ENCODE measurements at regions not wholly inside any gene's neighbourhood (a gene's known extent, or its start where the extent isn't known, plus 50 kb on each side); places are given as distances from the start of the nearest gene placed in this dataset.
"Not testable (repeated sequence)": the region's sequence is repeated elsewhere in the genome, so short reads cannot be mapped to it uniquely, and the experiment has no call there.

DNA sequence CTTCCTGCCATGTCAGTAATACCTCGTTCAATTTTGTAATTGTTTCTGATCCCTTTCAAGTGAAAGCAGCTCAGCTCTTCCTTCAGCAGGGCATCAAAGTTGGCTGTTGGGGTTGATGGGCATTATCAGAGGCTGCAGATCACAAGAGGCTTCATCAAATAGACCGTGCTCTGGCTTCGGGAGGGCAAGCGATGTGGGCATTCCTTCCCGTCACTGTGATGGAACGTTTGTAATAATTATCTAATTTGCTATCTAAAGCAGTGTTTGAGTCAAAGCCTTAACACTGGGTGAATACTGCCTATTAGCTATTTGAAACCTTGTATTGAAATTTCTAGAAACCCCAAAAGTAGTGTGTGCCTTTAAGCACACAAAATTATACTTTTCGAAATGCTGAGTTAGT, 170.1 kb downstream of the OTUD1 start:
- Histone ChIP-seq H3K36me3 (ENCODE audit: control insufficient read depth, insufficient read depth, low read length) (no peaks in the 10 kb centered on the region), H3K27me3 (ENCODE audit: control insufficient read depth, insufficient read depth, low read length) (no peaks in the 10 kb centered on the region), H3K9me3 (ENCODE audit: control insufficient read depth, insufficient read depth, low read length) (no peaks in the 10 kb centered on the region), H3K4me1 (ENCODE audit: control insufficient read depth, insufficient read depth, low read length) (no peaks in the 10 kb centered on the region), H3K4me3 (ENCODE audit: low read depth, low read length) (no peak overlapping the region), H3K9ac (ENCODE audit: low read depth, low read length) (no peak overlapping the region)

GRCh38 chr10:23610626-23611307, 171.9 kb downstream of the OTUD1 start:
- Histone ChIP-seq H3K4me3 (ENCODE audit: low read depth, low read length) (no peak overlapping the region), H3K9ac (ENCODE audit: low read depth, low read length) (no peak overlapping the region), H3K4me1 (ENCODE audit: control insufficient read depth, insufficient read depth, low read length) (no peaks in the 10 kb centered on the region), H3K36me3 (ENCODE audit: control insufficient read depth, insufficient read depth, low read length) (no peaks in the 10 kb centered on the region), H3K9me3 (ENCODE audit: control insufficient read depth, insufficient read depth, low read length) (no peaks in the 10 kb centered on the region), H3K27me3 (ENCODE audit: control insufficient read depth, insufficient read depth, low read length) (no peaks in the 10 kb centered on the region)

DNA sequence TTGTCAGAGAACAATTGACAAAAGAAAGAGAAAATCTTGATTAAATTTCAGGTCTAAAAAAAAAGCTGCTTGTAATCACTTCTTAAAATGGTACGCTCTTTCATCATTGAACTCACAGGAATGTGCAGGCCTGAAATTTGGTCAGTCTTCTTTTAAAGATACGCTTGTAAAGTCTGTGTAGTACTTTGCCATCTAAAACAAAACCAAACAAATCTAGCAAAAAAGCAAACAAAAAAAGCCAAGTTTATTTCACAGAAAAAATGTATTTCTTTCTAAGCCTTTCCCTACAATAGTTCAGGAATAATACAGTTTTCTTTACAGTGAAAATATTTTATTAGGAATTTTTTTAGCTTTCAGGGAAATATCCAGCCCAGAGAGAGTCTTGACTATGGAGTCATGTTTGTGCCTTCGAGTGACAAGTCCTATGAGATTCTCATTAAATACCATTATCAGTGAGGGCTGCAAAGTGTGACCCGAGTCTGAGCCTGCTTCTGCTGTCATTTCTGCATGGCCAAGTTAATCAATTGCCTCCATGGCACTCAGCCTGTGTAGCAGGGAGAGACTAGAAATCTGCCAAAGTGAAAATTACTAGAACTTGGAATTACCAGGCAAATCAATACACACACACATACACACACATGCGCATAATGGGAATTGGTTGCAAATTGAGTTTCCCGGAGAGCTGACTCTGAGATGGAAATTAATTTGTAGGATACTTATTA, 172.6 kb downstream of the OTUD1 start:
- Histone ChIP-seq H3K4me3 (ENCODE audit: low read depth, low read length) (no peak overlapping the region), H3K27me3 (ENCODE audit: control insufficient read depth, insufficient read depth, low read length) (no peaks in the 10 kb centered on the region), H3K4me1 (ENCODE audit: control insufficient read depth, insufficient read depth, low read length) (no peaks in the 10 kb centered on the region), H3K9ac (ENCODE audit: low read depth, low read length) (no peak overlapping the region), H3K36me3 (ENCODE audit: control insufficient read depth, insufficient read depth, low read length) (no peaks in the 10 kb centered on the region), H3K9me3 (ENCODE audit: control insufficient read depth, insufficient read depth, low read length) (no peaks in the 10 kb centered on the region)

- Histone ChIP-seq H3K9ac (ENCODE audit: low read depth, low read length) (no peak overlapping the region), H3K27me3 (ENCODE audit: control insufficient read depth, insufficient read depth, low read length) (no peaks in the 10 kb centered on the region), H3K9me3 (ENCODE audit: control insufficient read depth, insufficient read depth, low read length) (no peaks in the 10 kb centered on the region), H3K4me3 (ENCODE audit: low read depth, low read length) (no peak overlapping the region), H3K4me1 (ENCODE audit: control insufficient read depth, insufficient read depth, low read length) (no peaks in the 10 kb centered on the region), H3K36me3 (ENCODE audit: control insufficient read depth, insufficient read depth, low read length) (no peaks in the 10 kb centered on the region)
Measured at GRCh38 chr10:23613900-23614299, 175.0 kb downstream of the OTUD1 start.

- Histone ChIP-seq H3K4me1 (ENCODE audit: control insufficient read depth, insufficient read depth, low read length) (no peaks in the 10 kb centered on the region), H3K36me3 (ENCODE audit: control insufficient read depth, insufficient read depth, low read length) (no peaks in the 10 kb centered on the region), H3K27me3 (ENCODE audit: control insufficient read depth, insufficient read depth, low read length) (no peaks in the 10 kb centered on the region), H3K9me3 (ENCODE audit: control insufficient read depth, insufficient read depth, low read length) (no peaks in the 10 kb centered on the region), H3K9ac (ENCODE audit: low read depth, low read length) (no peak overlapping the region), H3K4me3 (ENCODE audit: low read depth, low read length) (no peak overlapping the region)
Measured at GRCh38 chr10:23614483-23614882, 175.6 kb downstream of the OTUD1 start.

GRCh38 chr10:23630376-23630775, 191.5 kb downstream of the OTUD1 start:
- Histone ChIP-seq H3K36me3 (ENCODE audit: control insufficient read depth, insufficient read depth, low read length) (no peaks in the 10 kb centered on the region), H3K9me3 (ENCODE audit: control insufficient read depth, insufficient read depth, low read length) (no peaks in the 10 kb centered on the region), H3K27me3 (ENCODE audit: control insufficient read depth, insufficient read depth, low read length) (no peaks in the 10 kb centered on the region), H3K4me1 (ENCODE audit: control insufficient read depth, insufficient read depth, low read length) (no peaks in the 10 kb centered on the region), H3K9ac (ENCODE audit: low read depth, low read length) (no peak overlapping the region), H3K4me3 (ENCODE audit: low read depth, low read length) (no peak overlapping the region)

GRCh38 chr10:23630885-23631284, 192.0 kb downstream of the OTUD1 start:
- Histone ChIP-seq H3K9ac (ENCODE audit: low read depth, low read length) (no peak overlapping the region), H3K4me3 (ENCODE audit: low read depth, low read length) (no peak overlapping the region), H3K27me3 (ENCODE audit: control insufficient read depth, insufficient read depth, low read length) (no peaks in the 10 kb centered on the region), H3K4me1 (ENCODE audit: control insufficient read depth, insufficient read depth, low read length) (no peaks in the 10 kb centered on the region), H3K36me3 (ENCODE audit: control insufficient read depth, insufficient read depth, low read length) (no peaks in the 10 kb centered on the region), H3K9me3 (ENCODE audit: control insufficient read depth, insufficient read depth, low read length) (no peaks in the 10 kb centered on the region)

DNA sequence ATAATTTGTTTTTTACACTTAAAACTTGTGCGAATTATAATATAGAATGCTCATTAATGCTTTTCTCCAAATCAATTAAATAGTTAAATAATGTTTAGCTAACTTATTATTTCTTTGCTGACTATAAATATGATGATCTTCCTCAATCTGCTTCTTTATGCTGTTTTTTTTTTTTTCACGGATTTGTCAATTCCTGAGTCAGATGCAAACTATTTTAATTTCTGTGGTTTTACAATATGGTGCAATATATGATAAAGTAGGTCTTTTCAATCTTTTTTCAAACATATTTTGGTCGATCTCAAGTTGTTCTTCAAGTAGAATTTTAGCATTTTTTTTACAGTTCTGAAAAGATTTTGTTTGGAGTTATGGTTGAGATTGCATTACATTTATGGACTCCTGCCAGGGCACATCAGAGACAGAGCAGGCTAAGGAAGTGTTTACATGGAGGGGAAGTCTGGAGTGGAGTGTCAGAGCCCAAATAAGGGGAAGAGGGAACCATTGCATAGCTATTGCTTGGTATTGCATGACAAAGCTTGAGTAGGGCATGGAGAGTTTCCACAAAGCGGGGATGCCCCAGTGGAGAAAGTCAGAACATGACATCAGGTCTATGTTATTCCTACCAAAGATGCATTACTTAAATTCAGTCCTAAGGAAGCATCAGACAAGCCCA, 204.4 kb downstream of the OTUD1 start:
- H3K36me3 ChIP-seq (ENCODE audit: control insufficient read depth, insufficient read depth, low read length): no peaks in the 10 kb centered on the region
- no peaks in the 10 kb centered on the region for H3K4me1 ChIP-seq (ENCODE audit: control insufficient read depth, insufficient read depth, low read length)
- no peaks in the 10 kb centered on the region for H3K27me3 ChIP-seq (ENCODE audit: control insufficient read depth, insufficient read depth, low read length)
- no peak overlapping the region for H3K9ac ChIP-seq (ENCODE audit: low read depth, low read length)
- H3K4me3 ChIP-seq (ENCODE audit: low read depth, low read length): no peak overlapping the region
- no peaks in the 10 kb centered on the region for H3K9me3 ChIP-seq (ENCODE audit: control insufficient read depth, insufficient read depth, low read length)

DNA sequence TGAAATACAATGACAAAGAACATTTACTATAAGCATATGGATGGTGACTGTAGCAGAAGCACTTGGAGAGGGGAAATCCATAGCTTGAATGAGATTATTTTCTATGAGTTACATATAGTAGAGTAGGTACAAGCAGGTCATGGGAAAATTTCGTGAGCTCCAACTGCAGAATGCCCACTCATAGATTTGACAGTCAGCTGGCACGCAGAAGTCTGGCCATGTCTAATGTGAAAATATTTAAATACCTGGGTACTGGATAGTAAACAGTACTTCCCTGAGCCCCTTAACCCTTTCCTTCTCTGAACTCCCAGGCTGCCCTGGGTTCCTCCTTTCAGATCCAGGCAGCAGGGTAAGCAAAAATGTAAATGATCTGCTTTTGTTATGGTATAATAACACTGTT, 209.7 kb downstream of the OTUD1 start:
- H3K4me1 ChIP-seq (ENCODE audit: control insufficient read depth, insufficient read depth, low read length): no peaks in the 10 kb centered on the region

GRCh38 chr10:23656735-23657134, 217.9 kb downstream of the OTUD1 start:
- Histone ChIP-seq H3K9ac (ENCODE audit: low read depth, low read length) (no peak overlapping the region), H3K4me1 (ENCODE audit: control insufficient read depth, insufficient read depth, low read length) (peaks cover 2% of the 10 kb centered on the region), H3K9me3 (ENCODE audit: control insufficient read depth, insufficient read depth, low read length) (no peaks in the 10 kb centered on the region), H3K27me3 (ENCODE audit: control insufficient read depth, insufficient read depth, low read length) (no peaks in the 10 kb centered on the region), H3K36me3 (ENCODE audit: control insufficient read depth, insufficient read depth, low read length) (no peaks in the 10 kb centered on the region), H3K4me3 (ENCODE audit: low read depth, low read length) (no peak overlapping the region)

More for the DNA sequence above, 209.7 kb downstream of the OTUD1 start:
- Histone ChIP-seq H3K9ac (ENCODE audit: low read depth, low read length) (no peak overlapping the region), H3K9me3 (ENCODE audit: control insufficient read depth, insufficient read depth, low read length) (no peaks in the 10 kb centered on the region), H3K36me3 (ENCODE audit: control insufficient read depth, insufficient read depth, low read length) (no peaks in the 10 kb centered on the region), H3K4me3 (ENCODE audit: low read depth, low read length) (no peak overlapping the region), H3K27me3 (ENCODE audit: control insufficient read depth, insufficient read depth, low read length) (no peaks in the 10 kb centered on the region)

GRCh38 chr10:23657677-23658076, 218.8 kb downstream of the OTUD1 start:
- no peaks in the 10 kb centered on the region for H3K36me3 ChIP-seq (ENCODE audit: control insufficient read depth, insufficient read depth, low read length)
- H3K4me3 ChIP-seq (ENCODE audit: low read depth, low read length): no peak overlapping the region
- no peaks in the 10 kb centered on the region for H3K9me3 ChIP-seq (ENCODE audit: control insufficient read depth, insufficient read depth, low read length)
- peaks cover 2% of the 10 kb centered on the region for H3K4me1 ChIP-seq (ENCODE audit: control insufficient read depth, insufficient read depth, low read length)
- H3K27me3 ChIP-seq (ENCODE audit: control insufficient read depth, insufficient read depth, low read length): no peaks in the 10 kb centered on the region
- no peak overlapping the region for H3K9ac ChIP-seq (ENCODE audit: low read depth, low read length)

GRCh38 chr10:23671866-23672265, 233.0 kb downstream of the OTUD1 start:
- peak overlapping the region; percentile 11 for H3K4me3 ChIP-seq (ENCODE audit: low read depth, low read length)
- H3K36me3 ChIP-seq (ENCODE audit: control insufficient read depth, insufficient read depth, low read length); H3K27me3 ChIP-seq (ENCODE audit: control insufficient read depth, insufficient read depth, low read length); H3K4me1 ChIP-seq (ENCODE audit: control insufficient read depth, insufficient read depth, low read length); H3K9ac ChIP-seq (ENCODE audit: low read depth, low read length); H3K9me3 ChIP-seq (ENCODE audit: control insufficient read depth, insufficient read depth, low read length): not testable (repeated sequence)
